Vagina (tissue), 2 donors: ENCODE measurements at regions not wholly inside any gene's neighbourhood (a gene's known extent, or its start where the extent isn't known, plus 50 kb on each side); places are given as distances from the start of the nearest gene placed in this dataset.
"Not testable (repeated sequence)": the region's sequence is repeated elsewhere in the genome, so short reads cannot be mapped to it uniquely, and the experiment has no call there.

Experiments
- DNase-seq, 2 donors: peaks; one replicate each; pipeline ENCODE4 v3.0.0-alpha.2; 2017; ENCODE audit errors: extremely low spot score in 2 of 2
- H3K27ac ChIP-seq: fragments of 200-600 bp; sonication (generic); one replicate; pipeline ENCODE4 v1.5.1; 2019
- H3K27me3 ChIP-seq: fragments of 200-600 bp; sonication (generic); one replicate; pipeline ENCODE4 v1.5.1; 2019
- H3K36me3 ChIP-seq, 2 donors: fragments of 200-600 bp; sonication (generic); one replicate each; pipeline ENCODE4 v1.5.1; 2017 to 2019
- H3K4me1 ChIP-seq: fragments of 200-600 bp; sonication (generic); one replicate; pipeline ENCODE4 v1.5.1; 2019
- H3K4me3 ChIP-seq, 2 donors: fragments of 200-600 bp; sonication (generic); 1 replicate in 1 of 2; 2 replicates in 1 of 2; pipeline ENCODE4 v1.5.1; 2016 to 2019
- H3K9me3 ChIP-seq: fragments of 200-600 bp; sonication (generic); one replicate; pipeline ENCODE4 v1.5.1; 2019
- POLR2A ChIP-seq, 2 donors: fragments of 450-650 bp; IDR thresholded peaks; one replicate each; pipeline ENCODE4 v1.6.1; 2017; ENCODE audit warnings: antibody characterized with exemption in 2 of 2, mild to moderate bottlenecking in 2 of 2, moderate library complexity in 2 of 2
- POLR2AphosphoS5 ChIP-seq, 2 donors: sonication (generic); formaldehyde crosslinking; IDR thresholded peaks; one replicate each; pipeline ENCODE4 v1.9.0; 2017; ENCODE audit warnings: antibody characterized with exemption in 2 of 2, mild to moderate bottlenecking in 2 of 2, low read depth in 1 of 2; ENCODE audit not compliant: insufficient read depth in 1 of 2
- intact Hi-C: fragments of 100-400 bp; cut with DNase I; formaldehyde crosslinking; loops from one replicate; pipeline ENCODE4 v1.15.1; 2023
- TF ChIP-seq, protein P1 (sequence below), 3 experiments: fragments of 450-650 bp in 2 of 3; fragments of 200-600 bp in 1 of 3; sonication (generic) in 1 of 3; IDR thresholded peaks; one replicate each; pipeline ENCODE4 v1.5.1; 2017 to 2019; ENCODE audit warnings: antibody characterized with exemption in 3 of 3, mild to moderate bottlenecking in 2 of 3, moderate library complexity in 2 of 3

DNA sequence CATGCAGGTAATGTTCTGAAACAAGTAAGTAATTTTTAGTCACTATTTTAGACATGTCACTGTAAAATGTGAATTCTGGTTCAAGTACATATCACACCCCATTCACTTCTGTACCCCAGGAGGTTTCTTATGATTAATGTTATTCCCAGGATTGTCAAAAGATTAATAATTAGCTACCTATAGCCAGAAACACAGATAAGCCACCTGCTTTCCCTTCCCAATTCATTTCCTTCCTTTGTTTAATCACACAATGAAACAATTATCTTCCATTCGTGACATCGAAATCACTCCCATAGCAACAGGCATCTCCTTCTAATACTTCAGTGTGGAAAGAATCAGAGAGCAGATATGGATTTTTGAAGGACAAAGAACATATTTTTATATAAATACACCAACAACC lies 1650.3 kb upstream of the CELF4 start:
- no peaks in the 10 kb centered on the region for H3K36me3 ChIP-seq
- no peak for TF ChIP-seq POLR2A (IDR thresholded peaks at IDR 0.05)
- TF ChIP-seq, protein P1, sequence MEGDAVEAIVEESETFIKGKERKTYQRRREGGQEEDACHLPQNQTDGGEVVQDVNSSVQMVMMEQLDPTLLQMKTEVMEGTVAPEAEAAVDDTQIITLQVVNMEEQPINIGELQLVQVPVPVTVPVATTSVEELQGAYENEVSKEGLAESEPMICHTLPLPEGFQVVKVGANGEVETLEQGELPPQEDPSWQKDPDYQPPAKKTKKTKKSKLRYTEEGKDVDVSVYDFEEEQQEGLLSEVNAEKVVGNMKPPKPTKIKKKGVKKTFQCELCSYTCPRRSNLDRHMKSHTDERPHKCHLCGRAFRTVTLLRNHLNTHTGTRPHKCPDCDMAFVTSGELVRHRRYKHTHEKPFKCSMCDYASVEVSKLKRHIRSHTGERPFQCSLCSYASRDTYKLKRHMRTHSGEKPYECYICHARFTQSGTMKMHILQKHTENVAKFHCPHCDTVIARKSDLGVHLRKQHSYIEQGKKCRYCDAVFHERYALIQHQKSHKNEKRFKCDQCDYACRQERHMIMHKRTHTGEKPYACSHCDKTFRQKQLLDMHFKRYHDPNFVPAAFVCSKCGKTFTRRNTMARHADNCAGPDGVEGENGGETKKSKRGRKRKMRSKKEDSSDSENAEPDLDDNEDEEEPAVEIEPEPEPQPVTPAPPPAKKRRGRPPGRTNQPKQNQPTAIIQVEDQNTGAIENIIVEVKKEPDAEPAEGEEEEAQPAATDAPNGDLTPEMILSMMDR (IDR thresholded peaks at IDR 0.05), result no peak
- no peak for TF ChIP-seq POLR2AphosphoS5 (IDR thresholded peaks at IDR 0.05; ENCODE audit: insufficient read depth in 1 of 2, low read depth in 1 of 2)

DNA sequence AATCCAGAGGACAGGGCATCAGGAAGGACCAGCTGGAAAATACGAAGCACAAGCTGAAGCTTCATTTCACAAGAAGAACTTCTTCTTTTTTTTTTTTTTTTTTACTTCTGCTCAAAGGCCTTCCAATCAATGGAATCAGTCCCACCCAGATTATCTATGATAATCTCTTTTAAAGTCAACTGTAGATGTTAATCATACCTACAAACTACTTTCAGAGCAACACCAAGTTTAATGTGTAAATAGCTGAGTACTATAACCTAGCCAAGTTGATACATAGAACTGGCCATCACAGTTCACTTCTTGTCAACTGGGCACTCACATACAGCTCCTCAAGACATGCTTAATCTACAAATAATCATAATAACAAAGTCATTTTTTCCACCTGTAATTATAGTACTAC lies 1645.9 kb upstream of the CELF4 start:
- TF ChIP-seq, protein P1 (IDR thresholded peaks at IDR 0.05), result no peak
- TF ChIP-seq POLR2AphosphoS5 (IDR thresholded peaks at IDR 0.05; ENCODE audit: insufficient read depth in 1 of 2, low read depth in 1 of 2) (no peak), POLR2A (IDR thresholded peaks at IDR 0.05) (no peak)
- intact Hi-C loops, result no loop called here
- no peak for DNase-seq
- Histone ChIP-seq H3K4me1 (no peaks in the 10 kb centered on the region), H3K4me3 (no peak overlapping the region), H3K27ac (no peak overlapping the region), H3K9me3 (no peaks in the 10 kb centered on the region), H3K27me3 (no peaks in the 10 kb centered on the region), H3K36me3 (no peaks in the 10 kb centered on the region)

More for the DNA sequence above, 1650.3 kb upstream of the CELF4 start:
- H3K27me3 ChIP-seq, result no peaks in the 10 kb centered on the region
- H3K4me1 ChIP-seq, result no peaks in the 10 kb centered on the region
- H3K9me3 ChIP-seq, result no peaks in the 10 kb centered on the region
- no peak overlapping the region for H3K4me3 ChIP-seq
- intact Hi-C loops, result no loop called here
- DNase-seq, result no peak
- no peak overlapping the region for H3K27ac ChIP-seq

DNA sequence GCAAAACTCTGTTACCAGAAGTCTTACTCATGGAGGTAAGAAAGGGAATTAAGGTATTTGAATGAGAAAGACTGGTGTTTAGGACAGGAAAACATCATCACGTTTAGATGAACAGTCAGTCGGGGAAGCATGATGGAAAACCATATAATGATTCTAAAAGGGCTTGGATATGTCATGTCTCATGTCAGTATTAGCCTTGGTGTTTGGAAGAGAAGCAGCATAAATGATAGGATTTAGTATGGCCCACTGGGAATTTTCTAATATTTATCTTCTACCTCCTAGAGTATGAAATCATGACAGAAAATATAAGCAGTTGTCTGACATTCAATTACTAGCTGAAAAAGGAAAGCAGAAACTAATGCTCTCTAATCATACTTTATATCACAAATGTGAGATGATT lies 1643.6 kb upstream of the CELF4 start:
- intact Hi-C loops, result no loop called here
- Histone ChIP-seq H3K4me3 (no peak overlapping the region), H3K4me1 (no peaks in the 10 kb centered on the region), H3K27me3 (no peaks in the 10 kb centered on the region), H3K27ac (no peak overlapping the region), H3K36me3 (no peaks in the 10 kb centered on the region), H3K9me3 (no peaks in the 10 kb centered on the region)
- TF ChIP-seq POLR2AphosphoS5 (IDR thresholded peaks at IDR 0.05; ENCODE audit: insufficient read depth in 1 of 2, low read depth in 1 of 2) (no peak), POLR2A (IDR thresholded peaks at IDR 0.05) (no peak)
- TF ChIP-seq, protein P1 (IDR thresholded peaks at IDR 0.05), result no peak
- no peak for DNase-seq

DNA sequence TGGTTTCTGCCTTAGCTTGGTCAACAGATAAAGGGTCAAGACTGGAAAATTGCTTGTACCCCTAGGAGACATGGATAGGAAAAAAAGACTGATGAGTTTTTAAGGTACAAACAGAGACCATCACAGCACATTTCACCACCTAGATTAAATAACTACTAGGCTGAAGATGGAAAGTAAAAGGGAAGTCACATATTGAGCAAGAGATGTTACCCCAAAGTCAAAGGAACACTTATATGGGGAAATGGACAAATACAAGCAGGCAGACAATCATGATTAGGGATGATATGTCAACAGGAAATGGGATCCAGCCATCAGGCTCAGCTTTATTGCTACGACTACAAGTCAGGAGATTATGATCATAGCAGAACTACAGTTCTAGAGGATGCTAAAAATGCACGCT lies 1643.1 kb upstream of the CELF4 start:
- H3K36me3 ChIP-seq, result no peaks in the 10 kb centered on the region
- DNase-seq, result no peak
- no peak overlapping the region for H3K27ac ChIP-seq
- no peaks in the 10 kb centered on the region for H3K9me3 ChIP-seq
- no peaks in the 10 kb centered on the region for H3K4me1 ChIP-seq
- H3K4me3 ChIP-seq, result no peak overlapping the region
- intact Hi-C loops, result no loop called here
- H3K27me3 ChIP-seq, result no peaks in the 10 kb centered on the region
- TF ChIP-seq POLR2A (IDR thresholded peaks at IDR 0.05) (no peak), POLR2AphosphoS5 (IDR thresholded peaks at IDR 0.05; ENCODE audit: insufficient read depth in 1 of 2, low read depth in 1 of 2) (no peak)
- TF ChIP-seq, protein P1 (IDR thresholded peaks at IDR 0.05), result no peak

DNA sequence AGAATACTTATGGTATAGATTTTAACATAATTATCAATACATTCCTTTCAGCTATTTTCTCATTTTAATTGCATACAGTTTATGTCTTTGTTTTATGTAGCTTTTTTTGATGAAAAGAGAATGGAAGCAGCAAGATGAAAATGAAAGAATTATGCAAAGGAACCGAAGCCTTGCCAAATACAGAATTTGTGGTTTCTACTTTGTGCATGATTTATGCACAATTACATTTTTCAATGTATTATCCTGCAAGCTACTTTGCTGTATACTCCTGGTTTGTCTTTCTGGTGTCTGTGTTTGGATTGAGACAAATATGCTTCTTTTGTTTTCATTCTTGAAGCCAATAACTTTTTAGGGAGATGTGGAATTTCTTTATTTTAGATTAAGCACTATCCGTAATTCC lies 1642.6 kb upstream of the CELF4 start:
- no peaks in the 10 kb centered on the region for H3K4me1 ChIP-seq
- H3K27me3 ChIP-seq, result no peaks in the 10 kb centered on the region
- TF ChIP-seq POLR2AphosphoS5 (IDR thresholded peaks at IDR 0.05; ENCODE audit: insufficient read depth in 1 of 2, low read depth in 1 of 2), result no peak
- TF ChIP-seq, protein P1 (IDR thresholded peaks at IDR 0.05), result no peak
- no peak for TF ChIP-seq POLR2A (IDR thresholded peaks at IDR 0.05)
- DNase-seq, result no peak
- no peaks in the 10 kb centered on the region for H3K36me3 ChIP-seq
- H3K27ac ChIP-seq, result no peak overlapping the region
- intact Hi-C loops, result no loop called here
- H3K4me3 ChIP-seq, result no peak overlapping the region
- H3K9me3 ChIP-seq, result no peaks in the 10 kb centered on the region

DNA sequence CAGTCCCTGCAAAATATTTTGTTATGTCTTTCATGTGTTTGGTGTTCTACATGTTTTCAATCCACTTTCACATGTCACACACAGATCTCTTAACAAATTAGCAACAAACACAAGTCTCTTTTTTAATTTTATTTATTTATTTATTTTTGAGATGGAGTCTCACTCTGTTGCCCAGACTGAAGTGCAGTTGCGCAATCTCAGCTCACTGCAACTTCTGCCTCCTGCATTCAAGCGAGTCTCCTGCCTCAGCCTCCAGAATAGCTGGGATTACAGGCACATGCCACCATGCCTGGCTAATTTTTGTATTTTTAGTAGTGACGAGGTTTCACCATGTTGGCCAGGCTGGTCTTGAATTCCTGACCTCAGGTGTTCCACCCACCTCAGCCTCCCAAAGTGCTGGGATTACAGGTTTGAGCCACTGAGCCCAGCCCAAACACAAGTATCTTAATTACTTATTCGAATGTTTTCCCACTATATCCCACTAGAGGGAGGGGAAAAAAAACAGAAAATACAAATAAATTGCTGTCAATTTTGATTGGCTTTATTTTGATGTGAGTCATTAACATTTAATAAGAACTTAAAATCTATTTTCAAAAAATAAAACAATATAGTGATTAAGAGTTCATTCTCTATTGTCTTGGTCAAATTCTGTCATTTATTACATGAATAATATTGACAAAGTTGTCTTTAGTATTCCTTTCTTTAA lies 1641.0 kb upstream of the CELF4 start:
- H3K36me3 ChIP-seq, DNase-seq, H3K4me3 ChIP-seq, intact Hi-C loops, H3K27me3 ChIP-seq, H3K9me3 ChIP-seq, H3K27ac ChIP-seq, H3K4me1 ChIP-seq: not testable (repeated sequence)
